HepG2 (cell line): ENCODE measurements at regions not wholly inside any gene's neighbourhood (a gene's known extent, or its start where the extent isn't known, plus 50 kb on each side); places are given as distances from the start of the nearest gene placed in this dataset.

ENCODE experiments used
- ATAC-seq: fragments of 200-7000 bp; cut with Tn5 transposase; 3 replicates; pipeline ENCODE4 v1.9.1; 2020; ENCODE audit warnings: mild to moderate bottlenecking, moderate library complexity
- BruUV-seq: library from RNA; stranded (reverse); fragments of 400-500 nt; replicated peaks from 2 replicates; lab custom pipeline; 2021; lab: Mats Ljungman, UMichigan
- CTCF ChIA-PET: fragments of 300-600 bp; formaldehyde crosslinking; extraction: SDS; loops from one replicate; lab custom pipeline; 2021; ENCODE audit warnings: low total read pairs, inconsistent platforms, low intra/inter-chr PET ratio; lab: Yijun Ruan, JAX
- POLR2A ChIA-PET: fragments of 350-600 bp; sonication (Branson Sonifier 250); formaldehyde crosslinking; loops from one replicate; lab custom pipeline; 2020; ENCODE audit warnings: antibody characterized with exemption, inconsistent platforms; lab: Yijun Ruan, JAX
- DNase-seq: peaks from one replicate; pipeline ENCODE4 v3.0.0-alpha.2; 2015; ENCODE audit warnings: low spot score
- FAIRE-seq: peaks from 3 replicates; lab custom pipeline; 2011; peaks lifted over from hg19 to GRCh38; lab: Jason Lieb, UNC
- H2AFZ ChIP-seq: one replicate; pipeline ENCODE4 v1.6.1; 2011; ENCODE audit warnings: low read length, inconsistent platforms
- H3K27ac ChIP-seq: fragments of 300-600 bp; 3 replicates; pipeline ENCODE4 v1.8.0; 2011; ENCODE audit warnings: mixed run types, mild to moderate bottlenecking, mixed read lengths, low read length, inconsistent platforms; ENCODE audit not compliant: insufficient read depth; ENCODE audit errors: extremely low read length
- H3K27me3 ChIP-seq, 2 experiments: fragments of 200-600 bp in 1 of 2; 2 replicates in 1 of 2; 3 replicates in 1 of 2; pipeline versions ENCODE4 v1.6.0 to v1.8.0; 2011; ENCODE audit warnings: low read length in 2 of 2, mild to moderate bottlenecking in 2 of 2, moderate library complexity in 2 of 2, inconsistent platforms in 1 of 2; ENCODE audit not compliant: insufficient read depth in 2 of 2, control insufficient read depth in 1 of 2
- H3K36me3 ChIP-seq, 2 experiments: fragments of 200-600 bp in 1 of 2; replicated peaks in 1 of 2; 2 replicates in 1 of 2; 3 replicates in 1 of 2; pipeline versions ENCODE4 v1.5.1 to v1.8.0; 2011; ENCODE audit warnings: low read length in 2 of 2, inconsistent platforms in 1 of 2; ENCODE audit not compliant: insufficient read depth in 2 of 2, control insufficient read depth in 1 of 2
- H3K4me1 ChIP-seq: 2 replicates; pipeline ENCODE4 v1.5.1; 2012; ENCODE audit warnings: low read length, inconsistent platforms; ENCODE audit not compliant: insufficient read depth
- H3K4me2 ChIP-seq: 2 replicates; pipeline ENCODE4 v1.6.0; 2011; ENCODE audit warnings: low read depth, low read length, inconsistent platforms
- H3K4me3 ChIP-seq, 3 experiments: fragments of 200-600 bp in 1 of 3; sonication (generic), shearing (Covaris generic) in 1 of 3; replicated peaks in 1 of 3; 2 replicates each; pipeline ENCODE4 v1.5.1; 2011 to 2016; ENCODE audit warnings: low read length in 3 of 3, inconsistent platforms in 2 of 3, low read depth in 2 of 3, mild to moderate bottlenecking in 2 of 3, control low read depth in 1 of 3, mixed read lengths in 1 of 3; ENCODE audit not compliant: insufficient read depth in 1 of 3
- H3K79me2 ChIP-seq: one replicate; pipeline ENCODE4 v1.6.1; 2011; ENCODE audit warnings: low read length, inconsistent platforms; ENCODE audit not compliant: insufficient read depth
- H3K9ac ChIP-seq: 2 replicates; pipeline ENCODE4 v1.6.0; 2011; ENCODE audit warnings: mild to moderate bottlenecking, low read depth, low read length, inconsistent platforms; ENCODE audit not compliant: insufficient read depth
- H3K9me3 ChIP-seq: 2 replicates; pipeline ENCODE4 v1.5.1; 2012; ENCODE audit warnings: mild to moderate bottlenecking, low read length
- H4K20me1 ChIP-seq: 2 replicates; pipeline ENCODE4 v1.6.0; 2011; ENCODE audit warnings: inconsistent platforms, mild to moderate bottlenecking, low read length, moderate library complexity; ENCODE audit not compliant: insufficient read depth
- E2F2 ChIP-seq: sonication (generic); formaldehyde crosslinking; IDR thresholded peaks from 2 replicates; pipeline ENCODE4 v1.4.0; 2020; ENCODE audit warnings: missing genetic modification reagents, borderline replicate concordance
- FOXC1 ChIP-seq: sonication (generic); formaldehyde crosslinking; IDR thresholded peaks from 2 replicates; pipeline ENCODE4 v1.8.0; 2022; ENCODE audit warnings: mild to moderate bottlenecking, missing genetic modification reagents, borderline replicate concordance
- GLMP ChIP-seq: sonication (generic); formaldehyde crosslinking; IDR thresholded peaks from 2 replicates; pipeline ENCODE4 v1.9.0; 2021; ENCODE audit warnings: missing genetic modification reagents, mild to moderate bottlenecking, borderline replicate concordance
- ZNF501 ChIP-seq: sonication (generic); formaldehyde crosslinking; IDR thresholded peaks from 2 replicates; pipeline ENCODE4 v1.5.1; 2020; ENCODE audit warnings: mild to moderate bottlenecking, moderate library complexity, missing genetic modification reagents
- ZNF740 ChIP-seq: sonication (generic); formaldehyde crosslinking; IDR thresholded peaks from 2 replicates; pipeline ENCODE4 v1.4.0; 2020; ENCODE audit warnings: missing genetic modification reagents
- WGBS: methylation state at CpG from one replicate; pipeline ENCODE4 v1.1.6; 2017; ENCODE audit warnings: low lambda C conversion rate; 5-methylcytosine and 5-hydroxymethylcytosine counted together
- in situ Hi-C: cut with HindIII; loops from 2 replicates; pipeline ENCODE4 v1.10.0; 2017; ENCODE audit warnings: low pct_unique_long_range_greater_than_20kb; ENCODE audit not compliant: extremely low pct_ligation_motif_present
- intact Hi-C: fragments of 100-400 bp; cut with micrococcal nuclease; formaldehyde crosslinking; loops from one replicate; pipeline ENCODE4 v1.10.0; 2022; ENCODE audit not compliant: unreplicated experiment
- TF ChIP-seq, protein P1 (sequence below): sonication (generic); formaldehyde crosslinking; IDR thresholded peaks from 2 replicates; pipeline ENCODE4 v1.9.0; 2022; ENCODE audit warnings: missing genetic modification reagents, mild to moderate bottlenecking, borderline replicate concordance

DNA sequence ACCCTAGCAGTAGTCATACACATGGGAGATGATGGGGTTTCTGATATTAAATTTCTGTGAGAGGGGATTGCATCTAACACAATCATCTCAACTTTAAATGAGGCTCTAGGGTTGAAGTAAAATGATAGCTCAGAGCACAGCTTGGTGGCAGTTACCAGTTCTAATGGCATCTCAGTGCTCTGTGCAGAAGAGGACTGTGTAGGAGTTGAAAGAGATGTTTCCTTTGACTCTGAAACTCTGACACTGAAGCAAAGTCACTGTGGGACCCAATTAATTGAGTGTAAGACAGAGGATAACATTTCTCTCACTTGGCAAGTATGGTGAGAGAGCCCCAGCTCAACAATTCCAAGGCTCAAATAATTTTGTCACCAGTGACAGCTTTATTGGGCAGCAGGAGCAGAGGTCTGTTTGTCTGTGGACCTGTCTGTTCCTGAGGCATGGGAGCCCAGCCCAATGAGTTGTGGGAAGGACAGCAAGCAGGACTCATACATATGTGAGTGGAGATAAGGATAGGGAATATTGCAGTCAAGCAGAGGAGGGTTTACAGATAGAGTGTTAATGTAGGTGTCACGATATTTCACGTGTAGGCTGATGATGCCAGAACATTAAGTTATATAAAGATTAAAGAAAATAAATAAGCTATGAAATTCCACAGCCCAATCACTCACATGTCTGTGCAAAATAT is 76.7 kb upstream of the NAF1 start:
- Histone ChIP-seq H3K27ac (no peak overlapping the region), H3K36me3 (no peaks in the 10 kb centered on the region), H3K4me2 (no peak overlapping the region), H3K79me2 (no peaks in the 10 kb centered on the region), H3K27me3 (no peaks in the 10 kb centered on the region), H3K4me3 (no peak overlapping the region), H3K9me3 (no peaks in the 10 kb centered on the region), H4K20me1 (no peaks in the 10 kb centered on the region), H3K4me1 (no peaks in the 10 kb centered on the region), H2AFZ (no peak overlapping the region), H3K9ac (no peak overlapping the region)
- TF ChIP-seq ZNF501 (CRISPR knock-in tag), result no peak
- TF ChIP-seq, protein P1, sequence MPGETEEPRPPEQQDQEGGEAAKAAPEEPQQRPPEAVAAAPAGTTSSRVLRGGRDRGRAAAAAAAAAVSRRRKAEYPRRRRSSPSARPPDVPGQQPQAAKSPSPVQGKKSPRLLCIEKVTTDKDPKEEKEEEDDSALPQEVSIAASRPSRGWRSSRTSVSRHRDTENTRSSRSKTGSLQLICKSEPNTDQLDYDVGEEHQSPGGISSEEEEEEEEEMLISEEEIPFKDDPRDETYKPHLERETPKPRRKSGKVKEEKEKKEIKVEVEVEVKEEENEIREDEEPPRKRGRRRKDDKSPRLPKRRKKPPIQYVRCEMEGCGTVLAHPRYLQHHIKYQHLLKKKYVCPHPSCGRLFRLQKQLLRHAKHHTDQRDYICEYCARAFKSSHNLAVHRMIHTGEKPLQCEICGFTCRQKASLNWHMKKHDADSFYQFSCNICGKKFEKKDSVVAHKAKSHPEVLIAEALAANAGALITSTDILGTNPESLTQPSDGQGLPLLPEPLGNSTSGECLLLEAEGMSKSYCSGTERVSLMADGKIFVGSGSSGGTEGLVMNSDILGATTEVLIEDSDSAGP (CRISPR knock-in tag), result no peak
- TF ChIP-seq E2F2 (CRISPR knock-in tag), result no peak
- TF ChIP-seq ZNF740 (CRISPR knock-in tag), result no peak
- TF ChIP-seq FOXC1, result no peak
- no peak for TF ChIP-seq GLMP (CRISPR knock-in tag)
- ChIA-PET POLR2A (no interaction called here), CTCF (no interaction called here)
- in situ Hi-C loops, result no loop called here
- WGBS, result 2% methylated on average over 2 of the region's 2 CpGs
- ATAC-seq (no peak), FAIRE-seq (no peak), DNase-seq (no peak)
- BruUV-seq, result no TSS peak
- intact Hi-C loops, result no loop called here
